ENCODE measurements at regions not wholly inside any gene's neighbourhood (a gene's known extent, or its start where the extent isn't known, plus 50 kb on each side); places are given as distances from the start of the nearest gene placed in this dataset.

DNA sequence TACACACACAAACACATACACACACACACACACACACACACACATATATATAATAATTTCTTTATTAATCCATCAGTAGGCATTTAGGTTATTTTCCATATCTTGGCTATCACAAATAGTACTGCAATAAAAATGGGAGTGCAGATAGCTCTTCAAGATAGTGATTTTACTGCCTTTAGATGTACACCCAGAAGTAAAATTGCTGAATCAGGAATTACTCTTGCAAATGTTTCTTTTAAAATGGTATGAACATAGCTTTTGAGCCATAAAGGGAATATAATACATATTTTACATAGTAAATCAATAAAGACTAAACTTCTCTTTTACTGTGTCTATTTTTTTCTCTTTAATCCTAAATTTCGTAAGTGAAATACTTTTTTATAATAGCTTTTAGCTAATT, 1251.1 kb downstream of the ZPLD1 start:
- no peak for DNase-seq

DNA sequence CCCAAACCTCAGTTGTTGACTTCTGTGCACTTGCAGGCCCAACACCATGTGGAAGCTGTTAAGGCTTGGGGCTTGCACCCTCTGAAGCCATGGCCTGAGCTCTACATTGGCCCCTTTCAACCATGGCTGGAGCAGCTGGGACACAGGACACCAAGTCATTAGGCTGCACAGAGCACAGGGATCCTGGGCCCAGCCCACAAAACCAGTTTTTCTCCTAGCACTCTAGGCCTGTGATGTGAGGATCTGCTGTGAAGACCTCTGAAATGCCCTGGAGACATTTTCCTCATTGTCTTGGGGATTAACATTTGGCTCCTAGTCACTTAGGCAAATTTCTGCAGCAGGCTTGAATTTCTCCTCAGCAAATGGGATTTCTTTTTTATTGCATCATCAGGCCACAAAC, 1255.7 kb downstream of the ZPLD1 start:
- no peak for DNase-seq

DNA sequence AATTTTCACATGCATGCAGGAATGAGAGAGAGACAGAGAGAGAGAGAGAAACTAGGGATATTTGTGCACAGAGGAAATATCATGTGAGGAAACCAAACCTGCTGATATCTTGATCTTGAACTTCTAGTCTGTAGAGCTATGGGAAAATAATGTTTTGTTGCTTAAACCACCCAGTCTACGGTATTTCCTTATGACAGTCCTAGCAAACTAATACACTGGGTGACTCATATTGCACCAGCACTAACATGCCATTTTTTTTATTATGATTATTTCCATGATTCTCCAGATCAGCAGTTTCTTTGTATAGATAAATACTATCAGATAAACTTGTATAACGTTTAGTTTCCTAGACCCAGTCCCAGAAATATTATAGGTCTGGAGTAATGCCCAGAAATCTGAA, 1259.0 kb downstream of the ZPLD1 start:
- DNase-seq: no peak

DNA sequence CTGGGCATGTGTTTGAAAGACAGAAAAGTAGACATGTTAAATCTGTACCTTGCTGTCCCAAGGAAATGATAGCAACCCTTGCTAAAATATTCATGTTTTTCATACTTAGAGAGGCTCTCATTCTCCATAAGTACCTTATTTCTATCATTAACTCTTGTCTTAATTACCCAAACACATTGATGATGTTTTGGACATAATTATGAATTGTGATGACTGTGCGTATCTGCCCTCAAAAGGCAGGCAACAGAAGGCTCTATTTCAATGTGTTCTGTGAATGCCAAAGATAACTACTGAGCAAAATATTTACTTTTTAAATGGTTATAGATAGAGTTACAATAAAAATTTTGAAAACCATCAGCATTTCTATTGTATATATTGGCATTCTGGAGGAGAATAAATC, 1263.8 kb downstream of the ZPLD1 start:
- no peak for DNase-seq

DNA sequence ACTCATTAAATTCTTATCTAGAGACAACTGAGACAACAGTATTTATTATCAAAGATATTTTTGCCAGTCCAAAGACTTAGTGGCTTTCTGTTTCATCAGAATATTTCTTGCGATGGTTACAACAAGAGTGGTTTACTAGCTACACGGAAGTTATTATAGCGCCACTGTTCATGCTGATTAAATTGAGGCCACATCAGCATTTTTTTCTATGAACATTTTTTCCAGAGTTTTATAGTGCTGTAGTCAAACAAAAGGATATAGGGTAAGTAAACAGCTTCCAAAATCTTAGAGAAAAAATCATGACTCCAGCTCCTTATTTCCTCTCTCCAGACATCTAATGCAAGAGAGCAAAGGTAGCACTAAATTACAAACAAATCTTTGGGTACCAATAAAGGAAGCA, 1264.4 kb downstream of the ZPLD1 start:
- no peak for DNase-seq

DNA sequence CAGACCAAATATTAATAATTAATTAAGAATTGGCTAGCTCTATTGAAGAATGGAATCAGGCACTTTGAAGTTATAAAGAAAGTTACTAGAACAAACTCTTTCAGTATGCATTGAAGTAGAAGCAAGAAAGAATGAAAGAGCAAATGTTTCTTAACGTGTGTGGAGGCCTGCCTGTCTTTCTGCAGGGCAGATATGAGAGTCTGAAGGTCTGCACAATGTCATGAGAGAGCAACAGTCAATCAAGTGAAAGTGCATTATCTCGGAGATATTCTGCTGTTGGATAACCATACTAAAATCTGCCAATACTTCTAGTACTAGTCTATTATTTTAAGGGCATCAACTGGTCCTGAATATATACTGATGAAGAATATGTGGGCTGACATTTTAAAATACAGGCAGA, 1270.8 kb downstream of the ZPLD1 start:
- DNase-seq: no peak

DNA sequence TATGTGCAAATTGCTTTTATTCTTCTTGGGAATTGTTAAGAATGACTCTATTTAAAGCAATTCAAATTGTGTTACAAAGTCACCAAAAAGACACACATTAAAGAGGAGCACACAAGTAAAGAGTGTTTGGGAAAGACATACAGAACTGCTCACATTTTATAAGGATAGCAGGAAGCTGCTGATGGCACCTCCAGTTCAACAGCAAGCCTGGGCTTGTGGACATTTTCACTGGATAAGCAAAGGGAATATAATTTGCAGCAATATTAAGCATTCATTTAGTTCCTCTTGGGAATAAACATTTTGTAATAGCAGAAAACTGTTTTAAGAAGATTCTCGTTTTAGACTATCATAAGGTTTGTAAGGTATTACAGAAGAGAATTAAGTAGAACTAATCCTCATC, 1271.9 kb downstream of the ZPLD1 start:
- no peak for DNase-seq

DNA sequence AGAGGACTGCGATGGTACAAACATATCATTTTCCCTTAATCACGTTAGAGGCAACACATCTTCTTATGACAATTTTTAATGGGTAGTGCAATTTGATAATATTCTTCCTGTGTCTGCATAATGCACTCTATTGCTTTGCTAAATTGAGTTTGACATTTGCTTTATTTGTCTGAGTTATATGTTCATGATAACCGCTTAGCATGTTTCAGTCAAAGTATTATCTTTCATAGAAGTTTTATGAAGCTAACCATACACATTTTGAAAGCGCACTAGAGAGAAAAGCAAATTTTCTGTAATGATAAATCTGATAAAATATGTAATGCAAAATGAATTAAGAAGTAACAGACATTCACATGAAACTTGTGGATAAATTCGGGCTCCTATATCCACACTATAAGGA, 1276.9 kb downstream of the ZPLD1 start:
- no peak for DNase-seq

DNA sequence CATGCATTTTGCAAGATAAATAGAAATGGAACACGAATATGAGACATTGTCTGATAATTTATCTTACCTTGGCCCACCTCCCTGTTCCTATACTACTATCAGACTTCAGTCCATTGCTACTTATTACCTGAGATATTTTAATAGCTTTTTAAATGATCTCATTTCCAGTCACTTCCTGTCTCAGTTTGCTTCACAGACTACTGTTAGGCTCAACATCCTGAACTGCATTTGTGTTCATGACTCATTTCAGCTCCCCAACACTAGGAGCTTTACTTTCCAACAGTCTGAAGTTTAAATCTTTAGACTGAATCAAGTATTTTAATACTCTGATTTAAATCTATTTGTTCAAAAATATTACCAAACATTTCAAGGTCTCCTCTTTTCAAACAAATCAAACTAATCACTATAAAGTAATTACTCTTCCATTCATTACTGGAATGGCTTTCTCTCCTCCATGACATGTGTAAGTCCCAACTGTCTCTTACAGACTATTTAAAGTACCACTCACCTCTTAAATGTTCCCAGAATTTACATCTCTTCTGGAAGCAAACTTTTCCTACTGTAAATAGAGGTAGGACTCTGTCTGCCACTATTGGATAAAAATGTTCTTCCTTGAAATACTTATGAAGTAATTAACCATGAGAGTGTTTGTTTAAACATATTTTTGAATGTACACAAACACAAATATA, 1277.6 kb downstream of the ZPLD1 start:
- no peak for DNase-seq

DNA sequence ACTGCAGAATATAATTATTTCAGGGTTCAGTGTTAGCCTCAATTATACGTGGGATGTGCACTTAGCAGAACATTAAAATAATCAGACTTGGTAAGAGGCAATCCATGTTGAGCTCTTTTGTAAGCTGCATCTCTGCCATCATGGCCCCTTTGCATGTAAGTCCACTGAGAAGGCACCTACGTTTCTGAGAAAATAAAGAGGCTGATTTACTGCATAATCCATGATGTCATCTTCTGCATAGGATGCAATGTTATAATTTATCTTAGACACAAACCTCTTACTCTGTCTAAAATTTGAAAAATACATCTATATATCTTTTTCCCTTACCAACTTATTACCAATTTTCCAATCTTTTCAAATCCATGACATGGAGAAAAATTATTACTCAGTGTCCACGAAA, 1294.7 kb downstream of the ZPLD1 start:
- no peak for DNase-seq

DNA sequence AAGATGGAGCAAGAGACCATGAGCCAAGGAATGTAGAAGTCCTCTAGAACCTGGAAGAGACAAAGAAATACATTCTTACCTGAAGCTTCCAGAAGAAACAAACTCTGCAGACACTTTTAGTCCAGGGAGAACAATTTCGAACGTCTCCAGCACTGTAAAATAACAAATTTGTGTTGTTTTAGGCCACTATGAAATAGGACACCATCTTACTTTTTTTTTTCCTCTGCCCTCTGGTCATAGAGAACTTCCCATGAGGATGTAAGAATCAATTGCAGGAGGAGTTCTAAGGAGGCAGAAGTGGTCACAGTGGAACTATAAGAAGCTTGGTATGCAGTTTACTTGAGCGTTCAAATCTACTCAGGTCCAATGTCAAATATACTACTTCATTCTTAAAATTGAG, 1295.9 kb downstream of the ZPLD1 start:
- DNase-seq: no peak

DNA sequence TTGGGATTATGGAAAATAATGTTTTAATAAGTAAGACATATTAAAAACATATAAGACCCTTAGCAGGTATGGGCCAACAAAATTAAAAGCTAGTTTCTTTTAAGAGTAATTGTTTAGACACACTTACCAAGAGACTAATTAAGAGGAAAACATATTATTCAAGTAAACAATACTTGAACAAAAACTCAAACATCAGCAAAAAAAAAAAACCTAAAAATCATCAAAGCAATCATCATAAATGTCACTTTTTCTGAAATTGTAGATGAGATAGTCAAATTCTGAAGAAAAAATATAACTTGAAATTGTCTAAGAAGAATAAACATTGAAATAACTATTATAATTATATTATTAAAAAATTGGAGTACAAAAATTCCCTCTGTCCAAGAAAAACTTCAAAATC, 1318.2 kb downstream of the ZPLD1 start:
- no peak for DNase-seq

DNA sequence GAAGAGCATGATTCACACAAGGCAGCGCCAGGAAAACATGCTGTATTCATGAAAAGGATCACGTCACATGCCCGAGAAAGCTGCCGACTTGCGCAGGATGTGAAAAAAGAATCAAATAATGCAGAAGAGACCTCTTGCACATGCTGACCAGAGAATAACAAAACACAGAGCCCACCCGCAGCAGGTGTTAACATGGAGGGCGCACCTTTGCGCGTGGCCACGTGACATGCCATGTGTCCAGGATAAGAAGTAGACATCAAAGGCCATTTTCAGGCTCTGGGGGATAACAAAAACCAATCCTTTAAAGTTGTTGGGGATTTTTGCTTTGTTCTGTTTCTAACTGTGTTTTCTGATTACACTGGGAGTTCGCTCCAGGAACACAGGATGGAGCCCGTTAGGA, 1332.8 kb downstream of the ZPLD1 start:
- DNase-seq: no peak

DNA sequence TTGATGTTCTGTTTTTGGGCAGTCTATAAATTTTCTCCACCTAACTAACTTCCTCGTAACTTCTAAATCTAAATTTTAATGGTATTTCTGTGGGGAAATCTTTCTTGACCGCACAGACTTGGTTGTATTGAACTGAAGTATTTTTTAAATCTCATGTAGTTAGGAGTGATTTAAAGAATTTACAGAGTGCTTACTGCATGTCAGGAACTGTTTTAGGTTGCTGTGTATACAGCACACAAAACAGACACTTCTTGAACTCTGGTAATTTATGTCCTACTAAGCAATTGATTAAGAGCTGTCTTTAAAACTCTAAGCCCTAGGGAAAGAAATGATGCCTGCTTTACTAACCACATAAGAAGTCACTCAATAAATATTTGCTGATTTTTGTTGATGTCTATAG, 1350.2 kb downstream of the ZPLD1 start:
- no peak for DNase-seq

DNA sequence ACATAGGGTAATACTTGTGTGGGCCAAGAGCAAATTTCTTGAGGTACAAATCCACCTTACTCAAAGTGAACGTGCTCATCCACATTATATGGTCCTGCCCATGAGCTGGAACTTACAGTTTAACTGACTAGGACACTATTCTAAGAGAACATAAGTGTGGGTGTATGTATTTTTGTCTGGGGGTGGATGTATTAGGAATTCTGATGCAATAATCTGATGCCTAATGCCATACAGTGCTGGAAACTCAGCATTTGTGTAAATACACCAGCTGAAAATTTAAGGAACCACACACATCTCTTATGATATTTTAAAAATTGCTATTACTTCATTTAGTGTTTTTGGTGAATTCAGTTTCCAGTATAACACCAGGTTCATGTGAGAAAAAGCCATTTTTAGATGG, 1350.7 kb downstream of the ZPLD1 start:
- no peak for DNase-seq

DNA sequence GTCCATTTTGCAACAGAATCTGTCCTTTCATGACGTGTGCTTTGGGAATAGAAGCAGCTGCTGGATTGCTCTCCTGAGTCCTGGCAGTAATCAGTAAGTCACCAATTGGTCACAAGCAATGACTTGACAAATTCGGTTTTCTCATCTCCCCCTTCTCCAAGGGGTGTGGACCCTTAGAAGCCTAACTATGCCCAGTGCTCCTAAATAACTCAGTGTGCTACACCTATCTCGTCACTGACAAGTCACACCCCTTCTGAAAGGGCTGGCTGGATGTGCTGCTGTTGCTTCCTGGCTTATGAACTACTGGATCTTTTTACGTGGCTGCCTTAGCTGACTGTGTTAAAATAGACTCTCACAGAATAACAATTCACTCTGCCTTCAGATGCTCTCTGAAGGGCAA, 1351.5 kb downstream of the ZPLD1 start:
- no peak for DNase-seq

DNA sequence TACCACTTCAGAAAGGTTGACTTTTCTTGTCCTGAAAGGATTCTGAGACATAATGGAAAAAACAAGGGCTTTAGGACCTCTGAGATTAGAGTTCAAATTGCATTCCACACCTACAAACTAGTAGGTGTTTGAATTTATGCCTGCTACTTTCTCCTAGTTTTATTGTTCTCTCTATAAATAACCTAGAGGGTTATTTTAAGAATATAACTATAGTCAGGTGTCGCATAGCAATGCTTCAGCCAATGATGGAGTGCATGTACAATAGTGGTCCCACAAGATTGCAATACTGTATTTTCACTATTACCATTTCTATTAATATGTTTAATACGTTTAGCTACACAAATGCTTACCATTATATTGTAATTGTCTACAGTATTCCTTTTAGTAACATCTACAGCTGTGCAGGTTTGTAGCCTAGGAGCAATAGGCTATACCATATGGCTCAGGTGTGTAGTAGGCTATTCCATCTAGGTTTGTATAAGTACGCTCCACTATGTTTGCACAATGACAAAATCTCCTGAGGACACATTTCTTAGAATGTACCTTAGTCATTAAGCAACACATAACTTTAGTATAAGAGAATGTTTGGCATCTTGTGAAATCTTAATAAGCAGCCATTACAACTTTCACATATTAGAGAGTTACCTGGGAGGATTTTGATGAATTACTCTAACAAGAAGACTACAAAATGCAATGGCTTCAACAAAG, 1352.5 kb downstream of the ZPLD1 start:
- no peak for DNase-seq

DNA sequence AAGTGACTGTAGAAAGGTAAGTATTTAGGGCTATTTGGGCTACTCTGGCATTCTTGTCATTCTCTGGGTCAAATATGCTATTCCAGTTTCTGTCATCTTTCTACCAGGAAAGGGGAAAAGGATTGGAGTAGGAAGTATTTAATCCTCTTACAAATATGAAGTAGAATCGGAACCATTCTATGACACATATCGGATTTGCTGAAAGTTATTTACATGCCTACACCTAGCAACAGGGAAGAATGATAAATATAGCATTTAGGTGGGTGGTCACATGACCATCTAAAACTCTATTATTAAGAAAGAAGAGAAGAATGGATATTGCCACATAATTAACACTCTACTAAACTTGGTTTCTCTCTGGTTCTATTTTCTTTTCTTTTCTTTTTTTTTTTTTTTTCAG, 1353.1 kb downstream of the ZPLD1 start:
- no peak for DNase-seq

DNA sequence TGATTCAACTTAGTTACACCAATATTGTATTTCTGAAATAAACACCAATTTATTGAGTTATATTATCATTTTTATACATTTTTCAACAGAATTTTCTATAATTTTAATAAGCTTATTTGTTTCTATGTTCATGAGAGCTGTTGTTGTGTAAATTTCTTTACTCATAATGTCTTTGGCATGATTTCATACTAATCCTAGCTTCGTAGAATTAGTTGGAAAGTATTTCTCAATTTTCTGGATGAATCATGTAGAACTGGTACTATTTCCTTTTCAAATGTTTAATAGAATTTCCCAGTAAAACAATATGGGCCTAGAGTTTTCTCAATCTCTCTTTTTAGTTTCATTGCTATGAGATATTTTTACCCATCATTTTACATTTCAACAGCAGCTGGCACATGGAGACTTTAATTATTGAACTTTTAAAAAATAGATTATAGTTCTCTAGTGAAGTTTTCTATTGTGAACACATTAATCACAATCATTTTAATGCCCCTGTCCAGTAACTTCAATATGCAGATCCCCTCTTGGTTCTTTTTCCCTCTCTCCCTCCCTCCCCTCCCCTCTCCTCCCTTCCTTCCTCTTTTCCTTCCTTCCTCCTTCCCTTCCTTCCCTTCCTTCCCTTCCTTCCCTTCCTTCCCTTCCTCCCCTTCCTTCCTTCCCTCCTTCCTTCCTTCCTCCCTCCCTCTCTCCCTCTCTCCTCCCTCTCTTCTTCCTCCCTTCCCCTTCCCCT, 1357.1 kb downstream of the ZPLD1 start:
- no peak for DNase-seq

DNA sequence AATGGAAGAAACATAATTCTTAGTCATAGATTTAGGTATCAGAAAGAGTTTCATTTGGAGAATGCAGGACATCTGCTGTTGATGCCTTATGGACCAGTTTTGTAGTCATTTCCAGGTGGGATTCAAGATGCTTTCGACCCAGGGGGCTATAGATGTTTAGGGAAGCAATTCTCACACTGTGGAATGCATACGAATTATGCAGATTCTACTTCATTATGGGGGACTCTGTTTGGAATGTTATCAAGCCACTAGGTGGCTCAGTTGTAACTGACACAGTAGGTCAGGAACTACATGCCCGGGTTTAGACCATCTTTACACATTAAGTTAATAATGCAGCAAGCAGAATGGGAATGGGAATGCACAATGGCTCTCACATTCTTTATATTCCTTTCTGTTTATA, 1359.8 kb downstream of the ZPLD1 start:
- no peak for DNase-seq

DNA sequence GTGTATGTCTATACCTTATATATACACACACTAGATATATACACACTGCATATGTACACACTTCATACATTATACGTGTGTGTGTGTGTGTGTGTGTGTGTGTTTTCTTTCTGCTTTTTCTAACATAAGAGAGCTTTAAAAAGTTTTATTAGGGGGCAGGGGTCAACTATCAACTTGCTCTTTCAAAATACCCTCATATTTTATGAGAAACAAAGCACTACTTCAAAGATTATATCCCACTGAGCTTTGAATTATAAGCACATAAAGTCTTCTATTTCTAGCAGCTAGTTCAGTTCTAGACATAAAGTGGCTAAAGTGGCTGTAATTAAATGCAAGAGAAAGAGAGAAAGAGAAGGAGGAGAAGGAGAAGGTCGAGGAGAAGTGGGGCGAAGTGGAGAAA, 1361.3 kb downstream of the ZPLD1 start:
- DNase-seq: no peak

DNA sequence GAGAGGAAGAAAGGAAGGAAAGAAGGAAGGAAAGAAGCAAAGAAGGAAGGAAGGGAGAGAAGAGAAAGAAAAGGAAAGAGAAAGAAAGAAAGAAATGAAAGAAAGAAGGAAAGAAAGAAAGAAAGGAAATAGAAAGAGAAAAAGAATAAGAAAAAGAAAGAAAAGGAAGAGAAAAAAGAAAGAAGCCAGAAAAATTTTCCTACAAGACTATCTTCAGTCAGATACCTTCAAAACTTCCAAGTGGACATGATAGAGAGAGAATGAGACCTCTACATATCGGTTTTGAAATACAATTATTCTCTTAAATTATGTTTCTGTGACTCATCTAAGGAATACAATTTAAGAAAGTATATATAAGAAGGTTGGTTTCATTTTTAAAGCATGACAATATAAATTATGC, 1369.0 kb downstream of the ZPLD1 start:
- no peak for DNase-seq

DNA sequence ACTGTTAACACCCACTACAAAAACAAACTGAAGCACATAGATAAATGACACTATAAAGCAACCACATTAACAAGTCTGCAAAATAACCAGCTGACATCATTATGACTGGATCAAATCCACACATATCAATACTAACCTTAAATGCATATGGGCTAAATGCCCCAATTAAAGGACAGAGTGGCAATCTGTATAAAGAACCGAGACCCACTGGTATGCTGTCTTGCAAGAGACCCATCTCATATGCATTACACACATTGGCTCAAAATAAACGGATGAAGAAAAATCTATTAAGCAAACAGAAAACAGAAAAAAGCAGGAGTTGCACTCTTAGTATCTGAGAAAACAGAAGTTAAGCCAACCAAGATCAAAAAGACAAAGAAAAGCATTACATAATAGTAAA, 1375.4 kb downstream of the ZPLD1 start:
- no peak for DNase-seq

DNA sequence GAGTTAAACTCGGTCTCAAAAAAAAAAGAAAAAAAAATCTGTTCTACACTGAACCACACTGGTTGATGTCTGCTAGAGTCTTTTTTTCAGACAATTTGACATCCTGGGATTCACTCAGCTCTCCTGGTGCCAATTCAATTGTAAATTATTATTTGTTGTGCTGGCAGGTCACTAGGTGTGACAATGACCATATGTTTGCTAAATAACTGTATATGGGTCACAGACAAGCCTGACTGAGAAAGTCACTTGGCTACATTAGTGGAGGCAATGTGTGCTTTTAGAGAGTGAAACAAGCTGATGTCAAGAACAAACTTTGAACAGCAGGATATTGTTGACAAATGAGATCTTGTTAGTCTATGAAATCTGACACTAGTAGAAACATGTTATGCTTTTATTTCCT, 1379.1 kb downstream of the ZPLD1 start:
- no peak for DNase-seq
